ENCODE measurements at regions not wholly inside any gene's neighbourhood (a gene's known extent, or its start where the extent isn't known, plus 50 kb on each side); places are given as distances from the start of the nearest gene placed in this dataset.

GRCh38 chr7:46432708-46433107 is 511.6 kb upstream of the IGFBP3 start:
- TF ChIP-seq SP1 (IDR thresholded peaks at IDR 0.05), result no peak
- no peak for TF ChIP-seq LEF1 (IDR thresholded peaks at IDR 0.05; ENCODE audit: borderline replicate concordance)
- no peak for TF ChIP-seq TARDBP (IDR thresholded peaks at IDR 0.05)
- TF ChIP-seq ARNT (IDR thresholded peaks at IDR 0.05), result no peak
- no peak for TF ChIP-seq SUZ12 (IDR thresholded peaks at IDR 0.05)
- no peak for TF ChIP-seq BHLHE40 (IDR thresholded peaks at IDR 0.05; ENCODE audit: borderline replicate concordance)
- TF ChIP-seq ZNF384 (IDR thresholded peaks at IDR 0.05), result no peak
- TF ChIP-seq ELF4 (IDR thresholded peaks at IDR 0.05), result no peak

Measured in HEK293T (cell line).